ENCODE measurements at regions not wholly inside any gene's neighbourhood (a gene's known extent, or its start where the extent isn't known, plus 50 kb on each side); places are given as distances from the start of the nearest gene placed in this dataset.

DNA sequence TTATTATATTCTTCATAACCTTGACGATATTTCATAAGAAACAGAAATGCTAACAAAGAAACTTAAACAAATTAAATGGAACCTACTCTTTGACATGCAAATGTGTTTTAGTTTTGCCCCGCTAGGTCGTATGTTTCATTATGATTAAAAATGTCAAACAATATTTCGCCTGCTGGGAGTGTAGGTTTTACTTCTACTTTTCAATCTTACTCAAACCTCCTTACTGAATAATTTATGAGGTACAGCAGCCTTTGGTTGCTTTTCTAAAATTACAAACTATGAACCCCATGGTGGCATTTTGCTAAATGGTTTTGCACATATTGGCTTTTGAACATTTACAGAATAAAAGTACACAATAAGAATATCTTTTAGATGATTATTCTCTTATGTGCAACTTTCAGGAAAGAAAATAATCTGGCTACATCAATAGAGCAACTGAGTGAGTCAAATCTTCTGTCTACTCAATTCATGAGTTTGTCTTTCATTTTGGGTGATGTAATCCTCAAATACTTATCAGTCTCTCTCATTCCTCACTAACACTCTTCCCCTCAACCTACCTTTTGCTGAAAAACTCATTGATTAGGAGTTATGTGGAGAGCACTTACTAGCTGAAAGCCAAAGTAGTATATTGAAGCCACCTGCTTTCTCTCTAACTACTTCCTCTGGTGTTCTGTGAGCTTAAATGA, 1226.4 kb downstream of the XPNPEP1 start:
- TF ChIP-seq, protein P1, sequence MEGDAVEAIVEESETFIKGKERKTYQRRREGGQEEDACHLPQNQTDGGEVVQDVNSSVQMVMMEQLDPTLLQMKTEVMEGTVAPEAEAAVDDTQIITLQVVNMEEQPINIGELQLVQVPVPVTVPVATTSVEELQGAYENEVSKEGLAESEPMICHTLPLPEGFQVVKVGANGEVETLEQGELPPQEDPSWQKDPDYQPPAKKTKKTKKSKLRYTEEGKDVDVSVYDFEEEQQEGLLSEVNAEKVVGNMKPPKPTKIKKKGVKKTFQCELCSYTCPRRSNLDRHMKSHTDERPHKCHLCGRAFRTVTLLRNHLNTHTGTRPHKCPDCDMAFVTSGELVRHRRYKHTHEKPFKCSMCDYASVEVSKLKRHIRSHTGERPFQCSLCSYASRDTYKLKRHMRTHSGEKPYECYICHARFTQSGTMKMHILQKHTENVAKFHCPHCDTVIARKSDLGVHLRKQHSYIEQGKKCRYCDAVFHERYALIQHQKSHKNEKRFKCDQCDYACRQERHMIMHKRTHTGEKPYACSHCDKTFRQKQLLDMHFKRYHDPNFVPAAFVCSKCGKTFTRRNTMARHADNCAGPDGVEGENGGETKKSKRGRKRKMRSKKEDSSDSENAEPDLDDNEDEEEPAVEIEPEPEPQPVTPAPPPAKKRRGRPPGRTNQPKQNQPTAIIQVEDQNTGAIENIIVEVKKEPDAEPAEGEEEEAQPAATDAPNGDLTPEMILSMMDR (conservative IDR thresholded peaks at IDR 0.05; ENCODE audit: low read length) = no peak
- TF ChIP-seq EZH2phosphoT487 (IDR thresholded peaks at IDR 0.05; ENCODE audit: borderline replicate concordance) = no peak

Measured in Loucy (cell line).